ENCODE measurements at regions not wholly inside any gene's neighbourhood (a gene's known extent, or its start where the extent isn't known, plus 50 kb on each side); places are given as distances from the start of the nearest gene placed in this dataset.

- TF ChIP-seq BACH1 (IDR thresholded peaks at IDR 0.05; ENCODE audit: borderline replicate concordance) (no peak), RAD51 (IDR thresholded peaks at IDR 0.05) (no peak), RCOR1 (conservative IDR thresholded peaks at IDR 0.05; ENCODE audit: low read depth, low read length) (no peak), CHD2 (IDR thresholded peaks at IDR 0.05; ENCODE audit: borderline replicate concordance, low read depth, low read length) (no peak), ZZZ3 (IDR thresholded peaks at IDR 0.05; ENCODE audit: control insufficient read depth, insufficient read length, low read depth) (no peak), BCL3 (IDR thresholded peaks at IDR 0.05; ENCODE audit: borderline replicate concordance, insufficient read depth, low read depth, low read length, poor library complexity, severe bottlenecking) (no peak), CTCF (IDR thresholded peaks at IDR 0.05 in 2 of 3, conservative IDR thresholded peaks at IDR 0.05 in 1 of 3; ENCODE audit: control insufficient read depth in 2 of 3, extremely low read depth in 1 of 3, insufficient read depth in 1 of 3, low read depth in 3 of 3, low read length in 3 of 3) (no peak), PBX3 (IDR thresholded peaks at IDR 0.05; ENCODE audit: insufficient replicate concordance, low read depth, low read length) (no peak), YY1 (IDR thresholded peaks at IDR 0.05; ENCODE audit: low read depth, low read length) (no peak), USF1 (IDR thresholded peaks at IDR 0.05; ENCODE audit: borderline replicate concordance, extremely low read length, insufficient read depth, low read depth, low read length) (no peak), POLR2AphosphoS5 (IDR thresholded peaks at IDR 0.05; ENCODE audit: low read length) (no peak), MAX (IDR thresholded peaks at IDR 0.05; ENCODE audit: low read depth, low read length) (no peak), ATF7 (IDR thresholded peaks at IDR 0.05; ENCODE audit: low read depth) (no peak)
Measured at GRCh38 chr4:159983082-159983481, 880.2 kb downstream of the RAPGEF2 start.
